ENCODE measurements at regions not wholly inside any gene's neighbourhood (a gene's known extent, or its start where the extent isn't known, plus 50 kb on each side); places are given as distances from the start of the nearest gene placed in this dataset.
"Not testable (repeated sequence)": the region's sequence is repeated elsewhere in the genome, so short reads cannot be mapped to it uniquely, and the experiment has no call there.

GRCh38 chr5:124206540-124206939 is 539.9 kb downstream of the ZNF608 start:
- no peak for DNase-seq

- no peak for DNase-seq
Measured at GRCh38 chr5:124203303-124203702, 543.1 kb downstream of the ZNF608 start.

GRCh38 chr5:124200381-124200780 is 546.1 kb downstream of the ZNF608 start:
- no peak for DNase-seq

- no peak for DNase-seq
Measured at GRCh38 chr5:124199893-124200292, 546.5 kb downstream of the ZNF608 start.

GRCh38 chr5:124195411-124195810 is 551.0 kb downstream of the ZNF608 start:
- no peak for DNase-seq

- DNase-seq: no peak
Measured at GRCh38 chr5:124194282-124194681, 552.2 kb downstream of the ZNF608 start.

GRCh38 chr5:124193371-124193789 is 553.1 kb downstream of the ZNF608 start:
- no peak for DNase-seq

- DNase-seq: no peak
Measured at GRCh38 chr5:124192716-124193115, 553.7 kb downstream of the ZNF608 start.

- DNase-seq: no peak
Measured at GRCh38 chr5:124185716-124186115, 560.7 kb downstream of the ZNF608 start.

GRCh38 chr5:124182133-124182532 is 564.3 kb downstream of the ZNF608 start:
- no peak for DNase-seq

- no peak for DNase-seq
Measured at GRCh38 chr5:124180875-124181461, 565.5 kb downstream of the ZNF608 start.

- DNase-seq: no peak
Measured at GRCh38 chr5:124180299-124180874, 566.1 kb downstream of the ZNF608 start.

GRCh38 chr5:124179819-124180218 is 566.6 kb downstream of the ZNF608 start:
- no peak for DNase-seq

GRCh38 chr5:124178050-124178449 is 568.4 kb downstream of the ZNF608 start:
- DNase-seq: no peak

GRCh38 chr5:124176692-124177091 is 569.7 kb downstream of the ZNF608 start:
- DNase-seq: no peak

- no peak for DNase-seq
Measured at GRCh38 chr5:124173386-124173785, 573.1 kb downstream of the ZNF608 start.

- no peak for DNase-seq
Measured at GRCh38 chr5:124172389-124173003, 573.9 kb downstream of the ZNF608 start.

GRCh38 chr5:124168093-124168492 is 578.3 kb downstream of the ZNF608 start:
- not testable (repeated sequence) for DNase-seq

GRCh38 chr5:124162767-124163532 is 583.5 kb downstream of the ZNF608 start:
- DNase-seq: peak; percentile 44

GRCh38 chr5:124161266-124161665 is 585.2 kb downstream of the ZNF608 start:
- DNase-seq: no peak

GRCh38 chr5:124160265-124160664 is 586.2 kb downstream of the ZNF608 start:
- no peak for DNase-seq

GRCh38 chr5:124157320-124157719 is 589.1 kb downstream of the ZNF608 start:
- DNase-seq: no peak

GRCh38 chr5:124156415-124156996 is 589.9 kb downstream of the ZNF608 start:
- DNase-seq: no peak

All from NCI-H345 (cell line).